AG04450 (cell line): ENCODE measurements at regions not wholly inside any gene's neighbourhood (a gene's known extent, or its start where the extent isn't known, plus 50 kb on each side); places are given as distances from the start of the nearest gene placed in this dataset.

Experiments used
- CTCF ChIA-PET: fragments of 300-600, 350-600 bp; formaldehyde crosslinking; extraction: SDS; loops from one replicate; lab custom pipeline; 2022; ENCODE audit warnings: antibody characterized with exemption, inconsistent platforms; lab: Charles Lee
- POLR2A ChIA-PET: fragments of 350-600 bp; formaldehyde crosslinking; extraction: SDS; loops from one replicate; lab custom pipeline; 2021; ENCODE audit warnings: antibody characterized with exemption, inconsistent platforms; lab: Yijun Ruan, JAX
- DNase-seq: peaks from one replicate; pipeline ENCODE4 v3.0.0-alpha.2; 2011; ENCODE audit warnings: low read depth, low spot score
- H3K27ac ChIP-seq: one replicate; pipeline ENCODE4 v1.5.1; 2012; ENCODE audit warnings: low read depth, low read length, control low read depth
- H3K27me3 ChIP-seq: one replicate; pipeline ENCODE4 v1.6.0; 2012; ENCODE audit warnings: low read length; ENCODE audit not compliant: control insufficient read depth, insufficient read depth
- H3K4me3 ChIP-seq: 2 replicates; pipeline ENCODE4 v1.5.1; 2011; ENCODE audit warnings: mild to moderate bottlenecking, low read depth, low read length, control low read depth
- H3K9me3 ChIP-seq: 2 replicates; pipeline ENCODE4 v1.5.1; 2012; ENCODE audit warnings: low read length; ENCODE audit not compliant: control insufficient read depth, insufficient read depth
- TF ChIP-seq, protein P1 (sequence below): IDR thresholded peaks from 2 replicates; pipeline ENCODE4 v1.5.1; 2011; ENCODE audit warnings: low read depth, low read length, control low read depth, inconsistent platforms

DNA sequence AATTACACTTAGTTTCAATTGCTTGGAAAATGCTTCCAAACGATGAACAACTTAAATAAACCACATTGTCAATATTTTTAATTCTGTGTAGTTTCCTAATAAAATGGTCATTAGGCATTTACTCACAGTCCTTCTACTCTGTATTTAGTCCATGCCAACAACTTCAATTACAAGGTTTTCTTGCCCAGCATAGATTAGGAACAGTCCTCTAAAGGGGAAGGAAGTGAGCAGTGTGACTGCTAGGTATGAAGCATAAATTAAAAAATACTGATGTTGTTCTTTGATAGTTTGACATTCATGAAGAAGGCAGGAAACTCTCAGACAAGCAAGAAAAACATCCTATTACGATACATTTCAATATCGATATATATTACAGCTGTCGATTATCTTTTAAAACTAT is 716.0 kb upstream of the PCDH9 start:
- DNase-seq: no peak
- Histone ChIP-seq H3K9me3 (no peaks in the 10 kb centered on the region), H3K27me3 (no peaks in the 10 kb centered on the region), H3K4me3 (no peak overlapping the region), H3K27ac (no peak overlapping the region)
- ChIA-PET CTCF (no interaction called here), POLR2A (no interaction called here)
- TF ChIP-seq, protein P1, sequence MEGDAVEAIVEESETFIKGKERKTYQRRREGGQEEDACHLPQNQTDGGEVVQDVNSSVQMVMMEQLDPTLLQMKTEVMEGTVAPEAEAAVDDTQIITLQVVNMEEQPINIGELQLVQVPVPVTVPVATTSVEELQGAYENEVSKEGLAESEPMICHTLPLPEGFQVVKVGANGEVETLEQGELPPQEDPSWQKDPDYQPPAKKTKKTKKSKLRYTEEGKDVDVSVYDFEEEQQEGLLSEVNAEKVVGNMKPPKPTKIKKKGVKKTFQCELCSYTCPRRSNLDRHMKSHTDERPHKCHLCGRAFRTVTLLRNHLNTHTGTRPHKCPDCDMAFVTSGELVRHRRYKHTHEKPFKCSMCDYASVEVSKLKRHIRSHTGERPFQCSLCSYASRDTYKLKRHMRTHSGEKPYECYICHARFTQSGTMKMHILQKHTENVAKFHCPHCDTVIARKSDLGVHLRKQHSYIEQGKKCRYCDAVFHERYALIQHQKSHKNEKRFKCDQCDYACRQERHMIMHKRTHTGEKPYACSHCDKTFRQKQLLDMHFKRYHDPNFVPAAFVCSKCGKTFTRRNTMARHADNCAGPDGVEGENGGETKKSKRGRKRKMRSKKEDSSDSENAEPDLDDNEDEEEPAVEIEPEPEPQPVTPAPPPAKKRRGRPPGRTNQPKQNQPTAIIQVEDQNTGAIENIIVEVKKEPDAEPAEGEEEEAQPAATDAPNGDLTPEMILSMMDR: no peak

DNA sequence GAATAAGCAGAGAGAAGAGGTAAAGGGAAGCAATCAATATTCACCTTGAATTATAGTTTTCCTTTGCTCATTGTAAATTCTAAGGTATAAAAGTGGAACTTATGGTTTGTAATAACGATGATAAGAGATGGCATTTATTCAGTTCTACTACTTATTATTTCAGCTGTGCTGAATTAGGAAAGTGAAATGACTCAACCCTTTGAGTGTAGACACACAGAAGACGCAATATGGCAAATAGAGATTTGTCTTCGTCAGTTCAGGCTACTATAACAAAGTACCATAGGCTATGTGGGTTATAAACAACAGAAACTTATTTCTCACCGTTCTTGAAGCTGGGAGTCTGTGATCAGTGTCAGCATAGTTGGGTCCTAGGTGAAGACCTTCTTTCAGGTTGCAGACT is 713.0 kb upstream of the PCDH9 start:
- no peak for DNase-seq
- CTCF ChIA-PET: no interaction called here
- TF ChIP-seq, protein P1: no peak
- no peaks in the 10 kb centered on the region for H3K27me3 ChIP-seq
- POLR2A ChIA-PET: no interaction called here
- no peaks in the 10 kb centered on the region for H3K9me3 ChIP-seq
- no peak overlapping the region for H3K27ac ChIP-seq
- H3K4me3 ChIP-seq: no peak overlapping the region

DNA sequence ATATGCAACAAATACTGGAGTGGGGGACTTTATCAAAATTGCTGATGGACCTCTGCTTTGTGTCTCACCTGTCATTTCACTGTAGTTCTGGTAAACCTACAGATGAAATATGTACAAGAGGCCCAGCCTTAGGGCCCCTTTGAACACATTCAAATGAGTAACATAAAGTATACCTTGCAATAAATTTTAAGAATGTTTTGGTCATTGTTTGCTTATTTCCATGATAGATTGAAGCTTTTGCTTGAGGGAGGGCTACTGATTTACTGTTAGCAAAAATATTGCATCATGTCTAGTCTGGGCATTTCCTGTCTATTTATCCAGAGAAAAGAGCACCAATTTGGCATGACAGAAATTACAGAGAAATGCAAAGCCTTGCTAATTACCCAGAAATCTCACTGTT is 705.5 kb upstream of the PCDH9 start:
- Histone ChIP-seq H3K27ac (no peak overlapping the region), H3K4me3 (no peak overlapping the region), H3K27me3 (no peaks in the 10 kb centered on the region), H3K9me3 (no peaks in the 10 kb centered on the region)
- ChIA-PET CTCF (no interaction called here), POLR2A (no interaction called here)
- DNase-seq: no peak
- TF ChIP-seq, protein P1: no peak

DNA sequence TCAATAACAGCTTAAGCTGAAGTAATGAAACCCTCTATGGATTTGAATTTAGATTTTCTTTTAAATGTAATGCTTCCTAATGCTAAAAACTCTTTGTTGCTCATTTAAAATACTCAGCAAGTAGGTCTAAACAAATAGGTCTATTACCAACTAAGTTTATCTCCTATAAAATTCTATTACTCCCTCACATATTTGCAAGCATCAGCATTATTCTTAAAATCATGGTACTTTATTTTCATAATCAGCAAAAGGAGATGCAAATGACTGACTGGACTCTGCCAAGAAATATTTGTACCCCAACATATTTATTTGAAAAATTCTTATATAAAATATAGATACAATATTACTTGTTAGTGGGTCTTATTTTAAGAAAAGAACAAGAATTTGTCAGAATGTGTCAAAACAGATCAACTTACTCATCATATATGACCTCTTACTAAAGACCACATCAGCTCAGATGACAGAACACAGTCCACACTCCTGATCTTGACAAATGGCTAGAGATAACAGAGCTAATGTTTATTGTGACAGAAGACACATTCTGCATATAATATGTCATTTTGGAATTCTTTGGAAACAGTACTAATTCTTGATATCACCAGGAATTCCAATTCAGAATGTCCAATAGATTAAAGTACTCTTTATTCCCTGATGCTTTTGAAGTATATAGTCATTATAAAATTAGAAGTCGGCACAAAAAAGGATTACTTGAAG is 704.6 kb upstream of the PCDH9 start:
- Histone ChIP-seq H3K27ac (no peak overlapping the region), H3K4me3 (no peak overlapping the region), H3K27me3 (no peaks in the 10 kb centered on the region), H3K9me3 (no peaks in the 10 kb centered on the region)
- TF ChIP-seq, protein P1: no peak
- DNase-seq: no peak
- CTCF ChIA-PET: no interaction called here
- POLR2A ChIA-PET: no interaction called here

DNA sequence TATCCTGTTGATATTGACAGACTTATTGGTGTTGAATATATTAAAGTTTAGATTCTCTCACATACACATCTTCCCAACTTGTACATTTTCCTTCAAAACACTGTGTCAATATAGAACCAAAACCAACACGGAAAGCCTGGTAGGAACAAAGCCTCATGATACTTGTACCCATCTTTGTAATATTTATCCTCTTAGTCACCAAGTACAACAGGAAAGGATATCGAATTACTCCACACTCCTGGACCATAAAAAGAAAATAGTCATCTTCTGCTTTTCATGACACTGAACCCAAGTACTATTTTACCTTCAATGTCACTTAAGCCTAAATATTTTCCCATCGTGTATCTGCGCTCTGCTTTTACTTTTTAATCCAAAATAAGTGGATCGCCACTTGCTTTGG is 702.9 kb upstream of the PCDH9 start:
- Histone ChIP-seq H3K4me3 (no peak overlapping the region), H3K27me3 (no peaks in the 10 kb centered on the region), H3K27ac (no peak overlapping the region), H3K9me3 (no peaks in the 10 kb centered on the region)
- TF ChIP-seq, protein P1: no peak
- ChIA-PET CTCF (no interaction called here), POLR2A (no interaction called here)
- DNase-seq: no peak
